ENCODE measurements at regions not wholly inside any gene's neighbourhood (a gene's known extent, or its start where the extent isn't known, plus 50 kb on each side); places are given as distances from the start of the nearest gene placed in this dataset.

DNA sequence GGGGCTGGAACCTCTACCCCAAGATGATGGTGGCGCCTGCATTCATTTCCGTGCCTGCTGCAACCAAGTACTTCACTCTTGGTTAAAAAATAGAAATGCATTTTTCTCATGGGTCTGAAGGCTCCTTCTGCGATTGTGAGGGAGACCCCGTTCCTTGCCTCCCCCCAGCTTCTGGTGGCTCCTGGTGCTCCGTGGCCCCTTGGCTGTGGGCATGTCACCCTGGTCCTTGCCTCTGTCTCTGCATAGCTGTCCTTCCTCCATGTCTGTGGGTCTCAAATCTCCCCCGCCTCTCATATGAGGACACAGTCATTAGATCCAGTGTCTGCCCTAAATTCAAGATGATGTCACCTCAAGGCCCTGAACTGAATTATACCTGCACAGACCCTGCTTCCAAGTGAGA, 317.9 kb downstream of the TCERG1L start:
- Histone ChIP-seq H3K27me3 (ENCODE audit: control insufficient read depth, insufficient read depth, low read length) (no peaks in the 10 kb centered on the region), H3K36me3 (ENCODE audit: control insufficient read depth, insufficient read depth, low read length) (no peaks in the 10 kb centered on the region), H3K27ac (ENCODE audit: low read depth, low read length) (no peak overlapping the region), H3K9me3 (ENCODE audit: control insufficient read depth, insufficient read depth, low read depth, low read length) (no peaks in the 10 kb centered on the region), H3K4me1 (ENCODE audit: control insufficient read depth, insufficient read depth, low read length) (no peaks in the 10 kb centered on the region), H3K9ac (ENCODE audit: low read length) (no peak overlapping the region), H3K4me3 (ENCODE audit: low read depth, low read length) (no peak overlapping the region)

DNA sequence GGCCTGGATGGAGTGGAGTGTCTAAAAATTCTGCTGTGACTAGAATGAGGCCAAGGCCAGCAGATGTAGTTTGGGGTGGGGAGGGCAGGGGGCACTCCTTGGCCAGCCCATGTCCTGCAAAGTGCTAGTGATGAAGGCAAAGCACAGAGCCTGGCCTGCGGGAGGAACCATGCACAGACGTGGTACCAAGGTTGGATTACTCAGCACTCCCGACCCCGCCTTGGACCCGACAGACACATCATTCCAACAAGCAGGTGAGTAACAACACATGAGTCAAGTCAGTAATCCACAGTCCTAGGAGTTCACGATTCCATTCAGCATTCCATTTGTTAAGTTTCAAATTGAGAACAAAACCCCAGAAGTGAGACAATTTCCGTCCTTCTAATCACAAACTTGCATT, 317.3 kb downstream of the TCERG1L start:
- no peaks in the 10 kb centered on the region for H3K27me3 ChIP-seq (ENCODE audit: control insufficient read depth, insufficient read depth, low read length)
- no peak overlapping the region for H3K4me3 ChIP-seq (ENCODE audit: low read depth, low read length)
- no peak overlapping the region for H3K9ac ChIP-seq (ENCODE audit: low read length)
- no peak overlapping the region for H3K27ac ChIP-seq (ENCODE audit: low read depth, low read length)
- H3K4me1 ChIP-seq (ENCODE audit: control insufficient read depth, insufficient read depth, low read length): no peaks in the 10 kb centered on the region
- H3K9me3 ChIP-seq (ENCODE audit: control insufficient read depth, insufficient read depth, low read depth, low read length): no peaks in the 10 kb centered on the region
- no peaks in the 10 kb centered on the region for H3K36me3 ChIP-seq (ENCODE audit: control insufficient read depth, insufficient read depth, low read length)

DNA sequence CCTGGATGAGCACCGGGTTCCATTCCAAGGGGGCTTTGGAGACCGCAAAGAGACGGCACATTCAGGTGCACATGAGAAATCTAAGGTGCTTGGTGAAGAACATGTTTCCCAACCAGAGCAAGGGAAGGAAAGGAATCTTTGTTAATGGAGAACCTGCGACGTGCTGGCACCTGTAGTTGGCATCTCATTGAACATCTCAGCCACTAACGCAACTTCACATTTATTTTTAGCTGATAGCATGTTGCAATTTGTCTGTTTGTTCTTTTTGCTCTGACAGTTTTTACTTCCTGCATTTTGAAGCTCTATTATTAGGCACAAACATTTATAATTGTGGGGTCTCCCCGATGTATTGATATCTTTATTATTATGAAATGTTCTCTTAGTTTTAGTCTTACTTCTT, 316.7 kb downstream of the TCERG1L start:
- H3K4me1 ChIP-seq (ENCODE audit: control insufficient read depth, insufficient read depth, low read length): no peaks in the 10 kb centered on the region
- no peak overlapping the region for H3K9ac ChIP-seq (ENCODE audit: low read length)

DNA sequence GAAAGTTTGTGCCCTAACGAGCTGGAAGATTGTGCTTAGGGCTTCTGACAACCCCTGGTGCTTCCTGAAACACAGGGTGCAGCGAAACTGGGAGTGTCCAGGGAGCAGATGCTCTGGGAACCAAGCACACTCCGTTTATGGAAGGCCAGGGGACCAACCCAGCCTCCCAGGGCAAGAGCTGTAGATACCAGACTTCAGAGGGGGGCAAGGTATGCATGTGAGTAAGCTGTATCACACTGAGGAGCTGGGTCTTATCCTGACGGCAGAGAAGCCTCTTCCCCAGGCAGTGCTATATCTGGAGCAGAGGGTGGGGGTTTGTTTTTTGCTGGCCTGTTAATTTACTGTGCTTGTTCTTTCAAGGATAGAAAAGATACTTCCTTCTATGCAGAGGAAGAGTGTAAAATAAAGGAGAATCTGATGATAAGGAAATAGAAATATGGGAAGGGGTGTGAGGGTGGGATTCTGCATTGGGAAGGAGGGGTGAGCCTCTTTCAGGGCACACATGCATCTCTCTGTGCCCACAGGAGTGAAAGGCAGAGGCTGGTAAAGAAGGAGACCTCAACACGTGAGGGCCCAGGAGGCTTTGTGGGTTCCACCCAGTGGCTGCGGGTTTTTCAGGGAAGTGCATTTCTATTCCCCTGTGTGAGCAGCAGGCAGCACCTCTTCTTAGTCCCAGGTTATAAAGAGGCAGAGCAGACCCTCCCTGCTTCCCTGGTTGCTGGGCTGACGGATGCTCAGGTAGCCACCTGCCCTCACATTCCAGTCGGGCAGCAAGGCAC, 314.1 kb downstream of the TCERG1L start:
- Histone ChIP-seq H3K9ac (ENCODE audit: low read length) (no peak overlapping the region), H3K9me3 (ENCODE audit: control insufficient read depth, insufficient read depth, low read depth, low read length) (no peaks in the 10 kb centered on the region), H3K27ac (ENCODE audit: low read depth, low read length) (no peak overlapping the region), H3K4me3 (ENCODE audit: low read depth, low read length) (no peak overlapping the region), H3K4me1 (ENCODE audit: control insufficient read depth, insufficient read depth, low read length) (peaks cover 16% of the 10 kb centered on the region), H3K27me3 (ENCODE audit: control insufficient read depth, insufficient read depth, low read length) (no peaks in the 10 kb centered on the region), H3K36me3 (ENCODE audit: control insufficient read depth, insufficient read depth, low read length) (no peaks in the 10 kb centered on the region)

More for the DNA sequence above, 316.7 kb downstream of the TCERG1L start:
- no peak overlapping the region for H3K27ac ChIP-seq (ENCODE audit: low read depth, low read length)
- no peaks in the 10 kb centered on the region for H3K9me3 ChIP-seq (ENCODE audit: control insufficient read depth, insufficient read depth, low read depth, low read length)
- no peaks in the 10 kb centered on the region for H3K36me3 ChIP-seq (ENCODE audit: control insufficient read depth, insufficient read depth, low read length)
- H3K27me3 ChIP-seq (ENCODE audit: control insufficient read depth, insufficient read depth, low read length): no peaks in the 10 kb centered on the region
- H3K4me3 ChIP-seq (ENCODE audit: low read depth, low read length): no peak overlapping the region

DNA sequence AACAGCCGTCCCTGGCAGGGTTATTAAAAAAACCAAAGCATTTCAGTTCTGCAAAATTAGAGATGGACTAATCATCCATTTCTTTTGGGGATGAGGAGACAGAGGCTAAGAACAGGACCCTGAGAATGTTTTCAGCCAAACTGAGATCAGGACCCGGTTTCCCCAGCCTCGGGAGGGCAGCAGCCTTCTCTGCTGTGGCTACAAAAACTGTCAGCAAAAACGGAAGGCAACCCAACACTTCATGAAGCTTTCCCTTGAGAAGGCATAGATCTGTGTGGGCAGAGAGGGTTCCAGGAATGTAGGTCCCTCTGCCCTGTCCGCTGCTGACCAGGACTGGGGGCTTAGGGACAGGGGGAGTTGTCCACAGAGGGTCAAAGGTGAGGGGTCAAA, 313.5 kb downstream of the TCERG1L start:
- Histone ChIP-seq H3K36me3 (ENCODE audit: control insufficient read depth, insufficient read depth, low read length) (no peaks in the 10 kb centered on the region), H3K4me1 (ENCODE audit: control insufficient read depth, insufficient read depth, low read length) (peaks cover 22% of the 10 kb centered on the region), H3K4me3 (ENCODE audit: low read depth, low read length) (no peak overlapping the region), H3K9me3 (ENCODE audit: control insufficient read depth, insufficient read depth, low read depth, low read length) (no peaks in the 10 kb centered on the region), H3K27me3 (ENCODE audit: control insufficient read depth, insufficient read depth, low read length) (no peaks in the 10 kb centered on the region), H3K9ac (ENCODE audit: low read length) (no peak overlapping the region), H3K27ac (ENCODE audit: low read depth, low read length) (no peak overlapping the region)

DNA sequence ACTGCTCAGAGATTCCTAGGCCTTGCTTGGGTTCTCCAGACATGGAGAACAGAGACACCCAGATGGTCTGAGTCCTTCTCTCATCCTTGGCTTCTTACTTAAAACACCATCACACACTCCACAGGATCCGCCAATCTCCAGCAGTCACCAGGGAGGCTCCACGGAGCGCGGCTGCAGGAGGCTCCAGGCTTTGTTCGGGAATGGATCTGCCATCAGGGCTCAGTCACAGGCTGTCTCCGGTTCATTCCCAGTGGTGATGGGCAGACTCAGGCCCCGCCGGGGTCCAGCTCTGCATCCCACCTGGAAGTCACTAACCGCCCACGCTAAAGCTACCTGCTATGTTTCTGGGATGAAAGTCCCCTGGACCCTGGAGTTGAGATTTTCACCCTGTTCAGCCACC, 312.9 kb downstream of the TCERG1L start:
- Histone ChIP-seq H3K4me3 (ENCODE audit: low read depth, low read length) (no peak overlapping the region), H3K27ac (ENCODE audit: low read depth, low read length) (no peak overlapping the region), H3K27me3 (ENCODE audit: control insufficient read depth, insufficient read depth, low read length) (no peaks in the 10 kb centered on the region), H3K4me1 (ENCODE audit: control insufficient read depth, insufficient read depth, low read length) (peaks cover 27% of the 10 kb centered on the region), H3K9ac (ENCODE audit: low read length) (no peak overlapping the region), H3K36me3 (ENCODE audit: control insufficient read depth, insufficient read depth, low read length) (no peaks in the 10 kb centered on the region), H3K9me3 (ENCODE audit: control insufficient read depth, insufficient read depth, low read depth, low read length) (no peaks in the 10 kb centered on the region)

DNA sequence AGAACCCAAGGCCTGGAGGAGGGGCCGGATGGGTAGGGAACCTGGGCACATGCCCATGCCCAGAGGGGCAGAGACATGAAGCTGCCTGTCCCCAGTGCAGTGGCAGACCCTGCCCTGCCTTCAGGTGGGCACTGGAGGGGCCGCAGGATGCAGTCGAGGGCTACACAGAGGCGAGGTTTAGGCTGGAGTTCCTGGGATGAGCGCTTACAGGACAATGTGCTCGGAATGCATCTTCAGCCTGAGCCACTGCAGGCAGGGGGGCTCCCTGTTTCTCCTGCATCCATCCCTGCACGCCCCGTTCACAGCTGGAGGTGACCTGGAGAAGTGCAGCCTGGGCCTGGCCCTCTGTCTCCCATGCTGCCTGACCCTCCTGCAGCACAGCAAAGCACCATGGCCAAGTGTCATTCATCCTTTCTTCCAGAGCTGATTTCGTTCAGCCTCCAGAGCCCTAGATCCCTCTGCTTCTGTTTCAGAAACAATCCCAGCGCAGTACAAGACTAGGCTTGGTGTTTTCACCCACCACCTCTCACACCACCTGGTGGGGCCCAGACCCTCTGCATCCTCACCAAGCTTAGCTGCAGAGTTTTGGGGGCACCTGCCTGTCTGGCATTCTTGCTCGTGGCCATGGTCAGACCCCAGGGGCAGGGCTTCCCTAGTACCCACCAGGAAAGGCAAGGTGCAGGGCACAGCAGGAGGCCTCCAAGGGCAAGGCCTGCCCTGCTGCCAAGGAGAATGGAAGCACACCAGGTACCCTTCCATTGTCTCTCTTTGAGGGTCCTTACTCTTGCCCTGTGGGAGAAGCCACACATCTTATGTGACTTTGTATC, 311.9 kb downstream of the TCERG1L start:
- no peak overlapping the region for H3K4me3 ChIP-seq (ENCODE audit: low read depth, low read length)
- H3K27me3 ChIP-seq (ENCODE audit: control insufficient read depth, insufficient read depth, low read length): no peaks in the 10 kb centered on the region
- no peaks in the 10 kb centered on the region for H3K9me3 ChIP-seq (ENCODE audit: control insufficient read depth, insufficient read depth, low read depth, low read length)
- no peaks in the 10 kb centered on the region for H3K36me3 ChIP-seq (ENCODE audit: control insufficient read depth, insufficient read depth, low read length)
- peaks cover 32% of the 10 kb centered on the region for H3K4me1 ChIP-seq (ENCODE audit: control insufficient read depth, insufficient read depth, low read length)
- no peak overlapping the region for H3K27ac ChIP-seq (ENCODE audit: low read depth, low read length)
- no peak overlapping the region for H3K9ac ChIP-seq (ENCODE audit: low read length)

DNA sequence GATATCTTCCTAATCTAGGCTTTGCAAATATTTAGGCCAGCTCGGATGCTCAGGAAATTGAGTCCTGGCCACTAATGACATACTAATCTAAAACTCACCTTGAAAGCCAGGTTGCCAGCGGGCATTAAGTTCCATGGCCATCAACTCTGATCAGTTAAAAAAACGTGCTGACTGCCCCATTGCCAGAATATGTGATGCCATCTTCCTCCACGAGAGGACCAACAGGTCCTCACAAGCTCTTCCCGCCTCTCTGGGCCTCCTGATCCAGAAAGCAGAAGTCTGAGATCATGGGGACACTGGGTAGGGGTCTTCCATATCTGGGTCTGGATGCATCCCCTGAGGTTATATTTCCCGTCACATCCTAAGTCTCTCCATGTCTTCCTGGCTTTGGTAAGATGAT, 311.3 kb downstream of the TCERG1L start:
- Histone ChIP-seq H3K9ac (ENCODE audit: low read length) (no peak overlapping the region), H3K27ac (ENCODE audit: low read depth, low read length) (no peak overlapping the region)

DNA sequence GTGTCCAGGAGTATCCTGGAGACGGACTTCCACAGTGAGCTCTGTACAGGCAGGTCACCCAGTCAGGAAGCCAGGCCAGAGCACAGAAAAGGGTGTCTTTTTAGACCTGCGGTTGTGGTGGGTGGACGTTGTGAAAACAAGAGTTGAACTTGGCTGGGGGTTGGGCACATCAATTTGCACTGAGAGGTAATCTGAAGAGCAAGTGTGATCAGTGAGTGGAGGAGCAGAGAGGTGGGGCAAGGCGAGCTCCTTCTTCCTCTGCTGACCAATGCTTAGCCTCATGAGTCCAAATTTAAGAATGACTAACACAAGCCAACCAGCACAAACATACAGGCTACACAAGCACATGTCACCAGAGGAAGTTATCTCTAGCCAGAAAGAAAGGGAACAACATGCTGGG, 310.8 kb downstream of the TCERG1L start:
- no peak overlapping the region for H3K4me3 ChIP-seq (ENCODE audit: low read depth, low read length)
- H3K4me1 ChIP-seq (ENCODE audit: control insufficient read depth, insufficient read depth, low read length): peaks cover 32% of the 10 kb centered on the region
- no peaks in the 10 kb centered on the region for H3K9me3 ChIP-seq (ENCODE audit: control insufficient read depth, insufficient read depth, low read depth, low read length)
- H3K36me3 ChIP-seq (ENCODE audit: control insufficient read depth, insufficient read depth, low read length): no peaks in the 10 kb centered on the region
- H3K27ac ChIP-seq (ENCODE audit: low read depth, low read length): no peak overlapping the region
- H3K27me3 ChIP-seq (ENCODE audit: control insufficient read depth, insufficient read depth, low read length): no peaks in the 10 kb centered on the region
- no peak overlapping the region for H3K9ac ChIP-seq (ENCODE audit: low read length)

More for the DNA sequence above, 311.3 kb downstream of the TCERG1L start:
- H3K4me3 ChIP-seq (ENCODE audit: low read depth, low read length): no peak overlapping the region
- peaks cover 32% of the 10 kb centered on the region for H3K4me1 ChIP-seq (ENCODE audit: control insufficient read depth, insufficient read depth, low read length)
- no peaks in the 10 kb centered on the region for H3K9me3 ChIP-seq (ENCODE audit: control insufficient read depth, insufficient read depth, low read depth, low read length)
- H3K36me3 ChIP-seq (ENCODE audit: control insufficient read depth, insufficient read depth, low read length): no peaks in the 10 kb centered on the region
- no peaks in the 10 kb centered on the region for H3K27me3 ChIP-seq (ENCODE audit: control insufficient read depth, insufficient read depth, low read length)

DNA sequence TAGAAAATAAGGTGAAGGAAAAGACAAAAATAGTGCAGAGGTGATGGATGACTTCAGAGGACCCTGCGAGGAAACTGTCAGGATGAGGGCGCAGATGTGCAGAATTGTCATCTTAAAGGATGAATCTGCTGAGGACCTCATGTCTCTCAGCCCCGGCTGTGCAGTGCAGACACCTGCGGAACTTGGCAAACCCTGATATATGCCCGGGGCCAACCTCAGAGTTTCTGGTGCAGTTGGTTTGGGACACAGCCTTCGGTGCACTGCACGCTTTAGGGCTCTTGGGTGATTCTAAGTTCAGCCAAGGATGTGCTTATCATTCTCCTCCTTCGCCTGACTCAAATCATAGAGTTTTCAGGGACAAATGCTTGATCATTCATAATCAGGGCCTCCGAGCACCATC, 310.1 kb downstream of the TCERG1L start:
- no peak overlapping the region for H3K9ac ChIP-seq (ENCODE audit: low read length)
- H3K4me3 ChIP-seq (ENCODE audit: low read depth, low read length): no peak overlapping the region

More for the DNA sequence above, 310.1 kb downstream of the TCERG1L start:
- H3K4me1 ChIP-seq (ENCODE audit: control insufficient read depth, insufficient read depth, low read length): peaks cover 32% of the 10 kb centered on the region
- H3K9me3 ChIP-seq (ENCODE audit: control insufficient read depth, insufficient read depth, low read depth, low read length): peaks cover 3% of the 10 kb centered on the region; the same call in 1 of the 2 replicates
- no peaks in the 10 kb centered on the region for H3K36me3 ChIP-seq (ENCODE audit: control insufficient read depth, insufficient read depth, low read length)
- H3K27me3 ChIP-seq (ENCODE audit: control insufficient read depth, insufficient read depth, low read length): no peaks in the 10 kb centered on the region
- no peak overlapping the region for H3K27ac ChIP-seq (ENCODE audit: low read depth, low read length)
